NT2/D1 (cell line): ENCODE measurements at regions not wholly inside any gene's neighbourhood (a gene's known extent, or its start where the extent isn't known, plus 50 kb on each side); places are given as distances from the start of the nearest gene placed in this dataset.

Experiments used
- SUZ12 ChIP-seq: IDR thresholded peaks from 2 replicates; pipeline ENCODE4 v1.6.1; 2011; ENCODE audit not compliant: insufficient read length, insufficient read depth; ENCODE audit errors: extremely low read depth
- YY1 ChIP-seq: IDR thresholded peaks from 2 replicates; pipeline ENCODE4 v1.6.1; 2011; ENCODE audit not compliant: insufficient read length, insufficient read depth
- ZNF274 ChIP-seq: IDR thresholded peaks from 2 replicates; pipeline ENCODE4 v1.6.1; 2011; ENCODE audit warnings: mild to moderate bottlenecking, low read depth, low read length

DNA sequence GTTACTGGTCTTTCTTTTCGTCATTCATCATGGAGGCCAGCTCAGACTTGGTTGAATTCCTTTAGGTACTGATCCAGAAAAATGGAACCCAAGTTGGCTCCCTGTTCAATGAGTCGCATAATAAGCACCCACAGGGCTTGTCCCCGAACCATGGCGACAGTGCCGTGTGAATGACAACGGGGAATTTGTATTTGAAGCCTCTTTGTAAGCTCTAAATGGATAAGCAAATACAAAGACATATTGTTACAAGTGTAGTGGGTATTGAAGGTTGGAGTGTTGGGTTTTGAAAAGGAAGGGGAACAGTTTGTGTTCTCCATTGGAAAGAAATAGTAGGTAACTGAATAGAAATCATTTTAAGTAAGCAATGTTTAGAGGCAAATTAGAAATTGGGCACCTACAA lies 288.9 kb downstream of the SLC4A3 start:
- no peak for TF ChIP-seq ZNF274
- TF ChIP-seq SUZ12: no peak
- no peak for TF ChIP-seq YY1
